ENCODE measurements at regions not wholly inside any gene's neighbourhood (a gene's known extent, or its start where the extent isn't known, plus 50 kb on each side); places are given as distances from the start of the nearest gene placed in this dataset.

GRCh38 chr4:181477591-181477990 lies 765.6 kb upstream of the TENM3 start:
- Histone ChIP-seq H3K9me3 (no peaks in the 10 kb centered on the region), H3K27me3 (no peaks in the 10 kb centered on the region), H3K4me3 (no peak overlapping the region), H3K27ac (no peak overlapping the region), H3K4me1 (no peaks in the 10 kb centered on the region), H3K36me3 (replicated peaks in 1 of 2; ENCODE audit: insufficient read depth in 1 of 2, low read depth in 2 of 2) (no peaks in the 10 kb centered on the region)
- 51 to 54% methylated on average over 4 of the region's 4 CpGs for WGBS, 2 donors
- TF ChIP-seq POLR2A (IDR thresholded peaks at IDR 0.05): no peak
- TF ChIP-seq CTCF (IDR thresholded peaks at IDR 0.05): no peak
- ATAC-seq: no peak
- intact Hi-C loops (cut with DNase I): no loop called here
- no peak for DNase-seq

GRCh38 chr4:181478656-181479055 lies 764.5 kb upstream of the TENM3 start:
- no peaks in the 10 kb centered on the region for H3K27me3 ChIP-seq
- H3K4me3 ChIP-seq: no peak overlapping the region
- DNase-seq (no peak), ATAC-seq (no peak)
- H3K9me3 ChIP-seq: no peaks in the 10 kb centered on the region
- H3K36me3 ChIP-seq (replicated peaks in 1 of 2; ENCODE audit: insufficient read depth in 1 of 2, low read depth in 2 of 2): no peaks in the 10 kb centered on the region
- H3K4me1 ChIP-seq: no peaks in the 10 kb centered on the region
- intact Hi-C loops (cut with DNase I): no loop called here
- no peak overlapping the region for H3K27ac ChIP-seq
- TF ChIP-seq CTCF (IDR thresholded peaks at IDR 0.05) (no peak), POLR2A (IDR thresholded peaks at IDR 0.05) (no peak)
- 36 to 48% methylated on average over 3 of the region's 3 CpGs for WGBS, 2 donors

GRCh38 chr4:181479141-181479540 lies 764.1 kb upstream of the TENM3 start:
- DNase-seq (no peak), ATAC-seq (no peak)
- Histone ChIP-seq H3K36me3 (replicated peaks in 1 of 2; ENCODE audit: insufficient read depth in 1 of 2, low read depth in 2 of 2) (no peaks in the 10 kb centered on the region), H3K4me3 (no peak overlapping the region), H3K9me3 (no peaks in the 10 kb centered on the region), H3K27ac (no peak overlapping the region), H3K4me1 (no peaks in the 10 kb centered on the region), H3K27me3 (no peaks in the 10 kb centered on the region)
- 58 to 60% methylated on average over 2 of the region's 2 CpGs for WGBS, 2 donors
- intact Hi-C loops (cut with DNase I): no loop called here
- TF ChIP-seq CTCF (IDR thresholded peaks at IDR 0.05) (no peak), POLR2A (IDR thresholded peaks at IDR 0.05) (no peak)

- Histone ChIP-seq H3K9me3 (no peaks in the 10 kb centered on the region), H3K4me1 (no peaks in the 10 kb centered on the region), H3K36me3 (replicated peaks in 1 of 2; ENCODE audit: insufficient read depth in 1 of 2, low read depth in 2 of 2) (no peaks in the 10 kb centered on the region), H3K27ac (no peak overlapping the region), H3K4me3 (no peak overlapping the region), H3K27me3 (no peaks in the 10 kb centered on the region)
- no peak for DNase-seq
- no peak for TF ChIP-seq POLR2A (IDR thresholded peaks at IDR 0.05)
- TF ChIP-seq CTCF (IDR thresholded peaks at IDR 0.05): no peak
- 55 to 70% methylated on average over 1 of the region's 1 CpG for WGBS, 2 donors
- ATAC-seq: no peak
- intact Hi-C loops (cut with DNase I): no loop called here
Observed at GRCh38 chr4:181484396-181484795, 758.8 kb upstream of the TENM3 start.

GRCh38 chr4:181488926-181489325 lies 754.3 kb upstream of the TENM3 start:
- intact Hi-C loops (cut with DNase I): no loop called here
- TF ChIP-seq POLR2A (IDR thresholded peaks at IDR 0.05) (no peak), CTCF (IDR thresholded peaks at IDR 0.05) (no peak)
- H3K9me3 ChIP-seq: no peaks in the 10 kb centered on the region
- no peak for ATAC-seq
- no peaks in the 10 kb centered on the region for H3K4me1 ChIP-seq
- H3K36me3 ChIP-seq (replicated peaks in 1 of 2; ENCODE audit: insufficient read depth in 1 of 2, low read depth in 2 of 2): no peaks in the 10 kb centered on the region
- no peak for DNase-seq
- H3K27me3 ChIP-seq: no peaks in the 10 kb centered on the region
- H3K27ac ChIP-seq: no peak overlapping the region
- no peak overlapping the region for H3K4me3 ChIP-seq
